Daoy (cell line): ENCODE measurements at regions not wholly inside any gene's neighbourhood (a gene's known extent, or its start where the extent isn't known, plus 50 kb on each side); places are given as distances from the start of the nearest gene placed in this dataset.
"Not testable (repeated sequence)": the region's sequence is repeated elsewhere in the genome, so short reads cannot be mapped to it uniquely, and the experiment has no call there.

ENCODE experiments used
- DNase-seq: peaks from one replicate; pipeline ENCODE4 v3.0.0-alpha.2; 2015; ENCODE audit warnings: low read depth

DNA sequence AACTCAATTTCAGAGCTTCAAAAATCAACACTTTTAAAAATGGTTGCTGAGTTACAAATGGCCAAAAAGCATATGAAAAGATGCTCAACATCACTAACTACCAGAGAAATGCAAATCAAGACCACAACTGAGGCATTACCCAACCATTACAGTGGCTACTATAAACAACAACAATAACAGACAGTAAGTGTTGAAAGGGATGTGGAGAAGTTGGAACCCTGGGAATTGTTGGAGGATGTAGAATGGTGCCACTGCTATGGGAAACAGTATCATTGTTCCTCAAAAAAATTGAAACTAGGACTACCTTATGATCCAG is 173.3 kb upstream of the SPRED2 start:
- DNase-seq = no peak

GRCh38 chr2:65605058-65605742 is 172.8 kb upstream of the SPRED2 start:
- DNase-seq = no peak

GRCh38 chr2:65604246-65604645 is 171.8 kb upstream of the SPRED2 start:
- peak; percentile 17 for DNase-seq

GRCh38 chr2:65602603-65603235 is 170.3 kb upstream of the SPRED2 start:
- DNase-seq = no peak

DNA sequence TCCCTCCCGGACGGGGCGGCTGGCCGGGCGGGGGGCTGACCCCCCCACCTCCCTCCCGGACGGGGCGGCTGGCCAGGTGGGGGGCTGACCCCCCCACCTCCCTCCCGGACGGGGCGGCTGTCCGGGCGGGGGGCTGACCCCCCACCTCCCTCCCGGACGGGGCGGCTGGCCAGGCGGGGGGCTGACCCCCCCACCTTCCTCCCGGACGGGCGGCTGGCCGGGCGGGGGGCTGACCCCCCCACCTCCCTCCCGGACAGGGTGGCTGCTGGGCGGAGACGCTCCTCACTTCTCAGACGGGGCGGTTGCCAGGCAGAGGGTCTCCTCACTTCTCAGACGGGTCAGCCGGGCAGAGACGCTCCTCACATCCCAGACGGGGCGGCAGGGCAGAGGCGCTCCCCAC is 168.5 kb upstream of the SPRED2 start:
- not testable (repeated sequence) for DNase-seq

DNA sequence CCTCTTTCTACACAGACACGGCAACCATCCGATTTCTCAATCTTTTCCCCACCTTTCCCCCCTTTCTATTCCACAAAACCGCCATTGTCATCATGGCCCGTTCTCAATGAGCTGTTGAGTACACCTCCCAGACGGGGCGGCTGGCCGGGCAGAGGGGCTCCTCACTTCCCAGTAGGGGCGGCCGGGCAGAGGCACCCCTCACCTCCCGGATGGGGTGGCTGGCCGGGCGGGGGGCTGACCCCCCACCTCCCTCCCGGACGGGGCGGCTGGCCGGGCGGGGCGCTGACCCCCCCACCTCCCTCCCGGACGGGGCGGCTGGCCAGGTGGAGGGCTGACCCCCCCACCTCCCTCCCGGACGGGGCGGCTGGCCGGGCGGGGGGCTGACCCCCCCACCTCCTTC is 168.0 kb upstream of the SPRED2 start:
- DNase-seq = not testable (repeated sequence)

DNA sequence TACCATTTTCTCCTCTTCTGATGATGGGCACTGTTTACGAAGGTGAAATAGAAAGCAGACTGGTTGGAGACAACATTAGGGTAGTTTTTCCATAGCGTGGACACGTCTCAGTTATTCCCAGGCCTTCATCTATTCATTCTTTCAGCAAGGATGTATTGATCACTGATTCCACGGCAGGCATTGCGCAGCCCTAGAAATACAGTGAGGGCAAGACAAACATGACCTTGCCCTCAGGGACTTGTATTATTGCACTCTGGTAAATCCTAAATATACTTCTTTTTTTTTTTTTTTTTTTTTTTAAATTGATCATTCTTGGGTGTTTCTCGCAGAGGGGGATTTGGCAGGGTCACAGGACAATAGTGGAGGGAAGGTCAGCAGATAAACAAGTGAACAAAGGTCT is 167.3 kb upstream of the SPRED2 start:
- no peak for DNase-seq

DNA sequence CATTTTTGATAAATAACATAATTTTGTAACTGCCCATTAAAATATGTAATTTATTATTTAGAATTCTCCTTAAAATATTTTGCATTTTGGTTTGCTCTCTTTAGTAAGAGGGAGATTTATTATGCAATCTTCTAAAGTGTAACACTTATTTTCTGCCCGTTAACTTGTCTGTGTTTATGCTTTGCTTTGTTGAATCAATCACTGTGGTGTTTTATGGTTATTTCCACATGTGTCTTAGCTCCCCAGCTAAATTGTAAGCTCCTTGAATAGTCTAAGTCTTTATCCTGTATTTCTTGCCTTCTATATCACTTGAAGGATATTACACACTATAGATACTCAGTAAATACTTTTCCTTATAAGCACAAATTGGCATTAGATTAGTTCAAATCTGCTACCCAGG is 166.6 kb upstream of the SPRED2 start:
- no peak for DNase-seq

GRCh38 chr2:65598264-65598663 is 165.9 kb upstream of the SPRED2 start:
- no peak for DNase-seq

DNA sequence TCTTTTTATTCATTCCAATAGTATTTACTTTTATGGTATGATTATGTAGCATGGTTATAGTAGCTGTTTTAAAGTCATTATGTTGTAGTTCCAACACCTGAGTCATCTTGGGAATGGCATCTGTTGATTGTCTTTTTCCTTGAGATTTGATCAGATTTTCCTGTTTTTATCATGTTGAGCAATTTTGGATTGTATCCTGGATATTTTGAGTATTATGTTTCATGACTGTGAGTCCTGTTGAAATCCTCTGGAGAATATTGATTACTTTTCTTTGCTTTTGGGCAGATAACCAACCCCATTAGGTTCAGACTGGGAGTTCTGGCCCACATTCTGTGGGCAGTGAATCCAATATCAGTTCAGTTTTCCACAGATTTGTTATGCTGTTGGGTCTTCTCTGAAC is 163.2 kb upstream of the SPRED2 start:
- DNase-seq = no peak

GRCh38 chr2:65594150-65594549 is 161.8 kb upstream of the SPRED2 start:
- DNase-seq = no peak

DNA sequence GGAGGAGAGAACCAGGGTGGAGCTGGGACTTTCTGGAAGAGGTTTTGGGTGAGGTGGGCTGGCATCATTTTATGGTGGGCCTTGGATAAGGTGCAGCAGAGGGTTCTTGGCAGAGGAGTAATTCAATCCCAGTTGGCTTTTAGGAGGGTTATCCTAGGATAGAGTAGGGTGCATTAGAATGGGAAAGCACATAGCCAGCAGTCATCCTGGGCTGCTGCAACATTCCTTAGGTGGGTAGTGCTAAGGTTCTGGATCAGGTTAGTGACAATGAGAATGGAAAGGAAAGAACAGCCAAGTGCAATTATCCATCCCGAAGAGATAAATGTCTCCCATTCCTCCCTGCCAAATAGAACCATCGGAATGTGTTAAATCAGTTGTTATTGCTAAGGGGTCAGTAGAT is 157.3 kb upstream of the SPRED2 start:
- no peak for DNase-seq

DNA sequence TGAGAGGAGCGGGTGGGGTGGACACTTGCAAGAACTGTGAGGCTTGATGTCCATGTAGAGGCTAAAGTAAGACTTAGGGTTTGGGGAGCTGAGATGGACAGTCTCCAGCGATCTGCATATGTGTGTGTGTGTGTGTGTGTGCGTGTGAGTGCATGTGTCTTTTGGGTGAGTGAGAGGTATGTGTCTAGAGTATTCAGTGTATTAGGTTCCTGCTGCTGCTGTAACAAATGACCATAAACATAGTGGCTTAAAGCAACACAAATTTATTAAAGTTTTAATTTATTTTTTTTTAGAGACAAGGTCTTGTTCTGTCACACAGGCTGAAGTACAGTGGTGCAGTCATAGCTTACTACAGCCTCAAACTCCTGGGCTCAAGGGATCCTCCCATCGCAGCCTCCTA is 155.4 kb upstream of the SPRED2 start:
- no peak for DNase-seq

DNA sequence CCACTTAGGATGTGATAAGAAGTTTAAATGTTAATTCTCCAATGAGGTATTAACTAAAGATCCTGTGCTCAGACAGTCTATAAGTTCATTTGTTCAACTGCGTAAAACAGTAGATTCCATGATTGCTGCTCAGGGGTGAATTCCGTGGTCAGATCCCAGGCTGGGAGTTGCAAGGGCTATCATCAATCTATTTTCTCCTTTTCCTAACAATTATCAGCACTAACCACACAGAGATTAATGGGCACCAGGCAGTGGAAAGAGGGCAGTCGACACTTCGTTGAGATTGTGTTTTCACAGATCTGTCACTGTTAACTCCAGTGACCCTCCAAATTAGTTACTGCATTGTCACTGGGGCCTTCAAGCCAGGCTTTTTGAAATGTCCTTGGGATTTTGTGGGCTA is 154.1 kb upstream of the SPRED2 start:
- no peak for DNase-seq

DNA sequence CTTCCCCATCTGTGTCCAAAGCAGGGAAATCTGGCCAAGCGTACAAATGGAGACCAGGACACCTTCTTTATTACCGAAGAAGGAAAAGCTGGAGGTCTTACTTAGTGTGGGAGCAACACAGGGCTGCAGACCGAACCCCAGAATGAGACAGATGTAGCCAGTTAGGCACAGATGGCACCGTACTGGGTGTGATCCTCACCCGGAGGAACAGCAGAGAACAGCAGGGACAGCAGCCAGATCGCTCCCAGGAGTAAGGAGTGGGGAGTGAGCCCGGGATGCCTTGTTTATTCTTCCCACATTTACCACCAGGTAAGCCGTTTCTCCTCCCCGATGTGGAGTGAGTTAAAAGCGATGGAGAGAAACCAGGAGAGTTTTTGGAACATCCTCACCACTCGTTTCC is 150.7 kb upstream of the SPRED2 start:
- DNase-seq = no peak

GRCh38 chr2:65582364-65582763 is 150.0 kb upstream of the SPRED2 start:
- no peak for DNase-seq

DNA sequence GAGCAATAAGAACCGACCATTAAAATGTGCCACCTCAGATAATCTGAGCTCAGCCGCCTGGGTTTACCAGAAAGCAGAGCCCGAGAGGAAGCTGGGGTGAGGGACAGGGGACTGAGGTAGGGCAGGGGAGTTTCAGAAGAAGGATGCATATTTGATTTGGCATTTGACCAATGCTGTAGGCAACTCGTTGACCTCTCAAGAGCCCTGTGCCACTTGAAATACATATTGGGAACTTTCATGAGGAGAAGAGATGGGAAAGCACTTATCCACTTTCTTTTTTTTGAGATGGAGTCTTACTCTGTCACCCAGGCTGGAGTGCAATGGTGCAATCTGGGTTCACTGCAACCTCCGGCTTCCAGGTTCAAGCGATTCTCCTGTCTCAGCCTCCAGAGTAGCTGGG is 148.4 kb upstream of the SPRED2 start:
- DNase-seq = no peak

GRCh38 chr2:65579506-65580235 is 147.3 kb upstream of the SPRED2 start:
- no peak for DNase-seq

DNA sequence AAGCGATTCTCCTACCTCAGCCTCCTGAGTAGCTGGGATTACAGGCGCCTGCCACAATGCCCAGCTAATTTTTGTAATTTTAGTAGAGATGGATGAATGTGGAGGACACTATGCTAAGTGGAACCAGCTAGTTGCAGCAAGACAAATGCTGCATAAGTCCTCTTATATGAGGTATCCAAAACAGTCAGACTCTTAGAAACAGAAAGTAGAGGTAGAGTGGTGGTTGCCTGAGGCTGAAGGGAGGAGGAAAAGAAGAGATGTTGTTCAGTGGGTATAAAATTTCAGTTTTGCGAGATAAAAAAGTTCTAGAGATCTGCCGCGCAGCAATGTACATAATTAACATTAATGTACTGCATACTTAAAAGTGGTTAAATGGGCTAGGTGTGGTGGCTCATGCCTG is 145.3 kb upstream of the SPRED2 start:
- DNase-seq = no peak

DNA sequence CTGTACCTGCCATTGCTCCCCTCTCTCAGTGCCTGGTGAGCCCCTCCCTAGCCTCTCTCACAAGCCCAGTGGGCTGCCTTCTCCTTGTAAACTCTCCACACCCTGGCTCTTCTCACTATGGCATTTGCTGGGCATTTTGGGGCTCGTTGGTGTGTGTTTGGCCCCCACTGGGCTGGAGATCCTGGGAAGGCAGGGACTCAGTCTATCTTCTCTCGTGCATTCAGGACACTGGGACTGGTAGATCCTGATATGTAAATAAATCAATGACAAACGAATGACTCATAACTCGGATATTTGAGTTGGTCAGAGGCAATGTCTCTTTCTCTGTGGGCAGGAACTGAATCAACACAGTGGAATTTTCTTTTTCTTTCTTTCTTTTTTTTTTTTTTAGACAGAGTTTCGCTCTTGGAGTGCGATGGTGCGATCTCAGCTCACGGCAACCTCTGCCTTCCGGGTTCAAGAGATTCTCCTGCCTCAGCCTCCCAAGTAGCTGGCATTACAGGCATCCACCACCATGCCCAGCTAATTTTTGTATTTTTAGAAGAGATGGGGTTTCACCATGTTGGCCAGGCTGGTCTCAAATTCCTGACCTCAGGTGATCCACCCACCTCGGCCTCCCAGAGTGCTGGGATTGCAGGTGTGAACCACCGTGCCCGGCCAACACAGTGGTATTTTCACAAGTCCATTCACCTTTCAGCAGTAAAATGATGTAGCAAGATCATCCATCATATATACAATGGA is 144.6 kb upstream of the SPRED2 start:
- peak; percentile 84 for DNase-seq

DNA sequence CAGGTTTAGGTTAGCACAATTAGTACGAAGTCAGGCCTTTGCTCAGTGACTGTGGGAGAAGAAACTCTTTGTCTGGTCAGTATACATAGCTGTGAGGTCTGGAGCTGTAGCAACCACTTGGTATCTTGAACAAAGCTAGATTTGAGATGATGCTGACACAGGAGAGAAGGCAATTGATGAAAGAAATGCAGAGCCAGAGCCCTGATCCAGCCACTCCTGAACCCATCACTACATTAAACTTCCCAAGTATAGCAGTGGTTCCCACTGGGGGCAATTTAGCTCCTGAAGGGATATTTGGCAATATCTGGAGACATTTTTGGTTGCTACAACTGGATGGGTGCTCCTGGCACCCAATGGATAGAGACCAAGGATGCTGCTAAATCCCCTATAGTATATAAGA is 143.9 kb upstream of the SPRED2 start:
- DNase-seq = no peak

- no peak for DNase-seq
Measured at GRCh38 chr2:65574993-65575392, 142.6 kb upstream of the SPRED2 start.
